HFF-Myc (cell line): ENCODE measurements at regions not wholly inside any gene's neighbourhood (a gene's known extent, or its start where the extent isn't known, plus 50 kb on each side); places are given as distances from the start of the nearest gene placed in this dataset.

ENCODE experiments used
- DNase-seq: peaks from one replicate; pipeline ENCODE4 v3.0.0-alpha.2; 2011; ENCODE audit warnings: low read depth; ENCODE audit errors: extremely low read depth
- H3K4me3 ChIP-seq: replicated peaks from 2 replicates; pipeline ENCODE4 v1.5.1; 2011; ENCODE audit warnings: low read depth, mild to moderate bottlenecking, control low read depth, low read length
- TF ChIP-seq, protein P1 (sequence below): IDR thresholded peaks from 2 replicates; pipeline ENCODE4 v1.5.1; 2012; ENCODE audit warnings: mild to moderate bottlenecking, low read depth, low read length, control low read depth; ENCODE audit errors: missing control alignments

DNA sequence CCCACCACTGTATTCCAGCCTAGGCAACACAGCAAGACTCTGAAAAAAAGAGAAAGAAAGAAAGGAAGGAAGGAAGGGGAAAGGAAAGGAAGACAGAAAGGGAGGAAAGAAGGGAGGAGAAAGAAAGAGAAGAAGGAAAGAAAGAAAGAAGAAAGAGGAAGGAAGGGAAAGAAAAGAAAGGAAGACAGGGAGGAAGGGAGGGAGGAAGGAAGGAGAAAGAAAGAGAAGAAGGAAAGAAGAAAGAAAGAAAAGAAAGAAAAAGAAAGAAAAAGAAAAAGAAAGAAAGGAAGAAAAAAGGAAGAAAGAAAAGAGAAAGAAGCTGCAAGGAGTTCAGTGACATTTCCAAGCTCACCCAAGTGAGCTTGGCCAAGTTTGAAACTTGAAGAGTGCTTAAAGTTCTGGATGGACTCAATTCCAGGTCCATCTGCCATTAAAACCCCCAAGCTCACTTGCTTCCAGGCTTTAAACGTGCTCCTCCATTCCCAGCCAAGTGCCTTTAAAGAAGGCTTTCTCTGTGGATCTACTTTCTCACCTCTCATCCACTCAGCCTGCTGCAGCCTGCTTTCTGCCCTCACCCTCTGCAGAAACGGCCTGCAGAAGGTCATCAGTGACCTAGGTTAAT lies 101.5 kb downstream of the VCPKMT start:
- TF ChIP-seq, protein P1, sequence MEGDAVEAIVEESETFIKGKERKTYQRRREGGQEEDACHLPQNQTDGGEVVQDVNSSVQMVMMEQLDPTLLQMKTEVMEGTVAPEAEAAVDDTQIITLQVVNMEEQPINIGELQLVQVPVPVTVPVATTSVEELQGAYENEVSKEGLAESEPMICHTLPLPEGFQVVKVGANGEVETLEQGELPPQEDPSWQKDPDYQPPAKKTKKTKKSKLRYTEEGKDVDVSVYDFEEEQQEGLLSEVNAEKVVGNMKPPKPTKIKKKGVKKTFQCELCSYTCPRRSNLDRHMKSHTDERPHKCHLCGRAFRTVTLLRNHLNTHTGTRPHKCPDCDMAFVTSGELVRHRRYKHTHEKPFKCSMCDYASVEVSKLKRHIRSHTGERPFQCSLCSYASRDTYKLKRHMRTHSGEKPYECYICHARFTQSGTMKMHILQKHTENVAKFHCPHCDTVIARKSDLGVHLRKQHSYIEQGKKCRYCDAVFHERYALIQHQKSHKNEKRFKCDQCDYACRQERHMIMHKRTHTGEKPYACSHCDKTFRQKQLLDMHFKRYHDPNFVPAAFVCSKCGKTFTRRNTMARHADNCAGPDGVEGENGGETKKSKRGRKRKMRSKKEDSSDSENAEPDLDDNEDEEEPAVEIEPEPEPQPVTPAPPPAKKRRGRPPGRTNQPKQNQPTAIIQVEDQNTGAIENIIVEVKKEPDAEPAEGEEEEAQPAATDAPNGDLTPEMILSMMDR, result no peak
- H3K4me3 ChIP-seq, result no peak overlapping the region
- DNase-seq, result no peak

- no peak overlapping the region for H3K4me3 ChIP-seq
- TF ChIP-seq, protein P1, result no peak
- DNase-seq, result no peak
These were observed 100.7 kb downstream of the VCPKMT start for GRCh38 chr14:50015716-50016115.

DNA sequence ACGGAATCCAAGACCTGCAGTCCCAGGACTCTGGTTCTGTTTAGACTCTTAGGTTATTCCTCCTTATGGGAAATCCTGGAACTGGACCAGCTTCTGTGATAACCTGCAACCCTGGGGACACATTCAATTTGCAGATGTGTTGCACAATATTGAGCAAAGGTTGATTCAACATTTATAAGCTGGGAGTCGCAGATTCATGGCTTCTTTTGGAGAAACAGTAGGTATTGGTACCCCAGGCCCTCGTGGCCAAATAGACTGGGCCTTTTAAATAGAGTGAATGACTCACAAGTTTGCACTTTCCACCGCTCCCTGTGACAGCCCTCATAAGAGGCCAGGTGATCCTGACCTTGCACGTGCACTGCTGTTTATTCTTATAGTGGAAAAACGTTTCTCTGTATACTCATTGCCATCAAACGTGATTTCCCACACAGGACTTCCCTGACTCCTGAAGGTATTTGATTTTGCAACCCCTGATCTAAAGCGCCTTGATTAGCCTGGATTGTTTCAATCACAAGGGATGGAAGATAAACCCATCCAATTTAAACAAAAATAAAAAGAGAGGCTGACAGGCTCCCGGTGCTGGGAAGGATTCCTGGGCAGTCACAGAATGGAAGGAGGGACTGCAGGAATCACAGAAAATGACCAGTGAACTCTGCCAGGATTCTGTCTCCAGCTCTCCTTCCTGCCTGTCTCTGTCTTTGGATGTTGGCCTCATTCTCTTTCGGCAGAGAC lies 98.0 kb downstream of the VCPKMT start:
- no peak overlapping the region for H3K4me3 ChIP-seq
- DNase-seq, result no peak
- TF ChIP-seq, protein P1, result no peak

DNA sequence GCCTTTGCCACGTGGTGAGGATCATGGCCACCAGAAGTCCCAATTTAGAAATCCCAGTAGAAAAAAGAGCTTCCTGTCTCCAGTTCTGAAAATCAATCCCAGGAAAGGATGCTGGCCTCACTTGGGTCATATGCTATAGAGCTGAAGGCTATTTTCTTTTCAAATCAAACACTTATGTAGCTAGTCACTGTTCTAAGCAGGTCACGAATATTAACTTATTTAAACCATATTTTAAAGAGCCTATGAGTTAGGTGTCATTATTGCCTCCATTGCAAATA lies 97.5 kb downstream of the VCPKMT start:
- no peak overlapping the region for H3K4me3 ChIP-seq
- TF ChIP-seq, protein P1, result no peak
- no peak for DNase-seq

DNA sequence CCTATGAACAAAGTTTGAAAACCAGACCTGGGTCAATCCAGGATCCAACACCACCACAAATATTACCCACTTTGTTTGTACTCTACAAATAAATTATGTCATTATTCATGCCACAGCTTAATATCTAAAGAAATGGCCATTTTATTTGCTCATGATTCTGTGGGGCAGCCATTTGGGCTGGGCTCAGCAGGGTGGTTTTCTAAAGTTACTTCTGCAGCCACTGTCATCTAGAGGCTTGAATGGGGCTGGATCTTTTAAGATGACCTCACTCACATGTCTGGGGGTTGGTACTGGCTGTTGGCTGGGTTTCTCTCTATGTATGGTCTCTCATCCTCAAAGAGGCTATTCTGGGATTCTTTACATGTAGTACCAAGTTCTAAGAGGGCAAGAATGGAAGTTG lies 96.2 kb downstream of the VCPKMT start:
- TF ChIP-seq, protein P1, result no peak
- H3K4me3 ChIP-seq, result no peak overlapping the region
- DNase-seq, result no peak

- TF ChIP-seq, protein P1, result no peak
- DNase-seq, result no peak
- no peak overlapping the region for H3K4me3 ChIP-seq
These were observed 95.6 kb downstream of the VCPKMT start for GRCh38 chr14:50020799-50021198.
